H1 (cell line): ENCODE measurements at regions not wholly inside any gene's neighbourhood (a gene's known extent, or its start where the extent isn't known, plus 50 kb on each side); places are given as distances from the start of the nearest gene placed in this dataset.

Experiments used
- JUN ChIP-seq: IDR thresholded peaks from 2 replicates; pipeline ENCODE4 v1.6.1; 2011; ENCODE audit warnings: low read depth, mild to moderate bottlenecking, improper control_type of control experiment, low read length
- POLR2AphosphoS5 ChIP-seq: IDR thresholded peaks from 2 replicates; pipeline ENCODE4 v1.6.1; 2011; ENCODE audit warnings: low read depth, low read length
- SP2 ChIP-seq: IDR thresholded peaks from 2 replicates; pipeline ENCODE4 v1.6.1; 2012; ENCODE audit warnings: mild to moderate bottlenecking, low read length, inconsistent platforms

- TF ChIP-seq SP2 (no peak), POLR2AphosphoS5 (no peak), JUN (no peak)
Measured at GRCh38 chr17:65433592-65433991, 127.9 kb downstream of the AXIN2 start.
